Thyroid gland (tissue), 4 donors: ENCODE measurements at regions not wholly inside any gene's neighbourhood (a gene's known extent, or its start where the extent isn't known, plus 50 kb on each side); places are given as distances from the start of the nearest gene placed in this dataset.

ENCODE experiments used
- DNase-seq, 2 donors: peaks; one replicate each; pipeline ENCODE4 v3.0.0-alpha.2; 2019
- H3K27ac ChIP-seq, 3 donors: fragments of 200-600 bp; sonication (generic); 1 replicate in 2 of 3; 2 replicates in 1 of 3; pipeline ENCODE4 v1.5.1; 2016 to 2019; ENCODE audit warnings: mild to moderate bottlenecking in 1 of 3, moderate library complexity in 1 of 3
- H3K27me3 ChIP-seq: fragments of 200-600 bp; sonication (generic); one replicate; pipeline ENCODE4 v1.5.1; 2019
- H3K36me3 ChIP-seq, 2 donors: fragments of 200-600 bp; sonication (generic); one replicate each; pipeline ENCODE4 v1.5.1; 2016 to 2019
- H3K4me1 ChIP-seq, 2 donors: fragments of 200-600 bp; sonication (generic); one replicate each; pipeline ENCODE4 v1.5.1; 2017 to 2019
- H3K4me3 ChIP-seq, 3 donors: fragments of 200-600 bp; sonication (generic); replicated peaks in 1 of 3; 1 replicate in 2 of 3; 2 replicates in 1 of 3; pipeline ENCODE4 v1.5.1; 2016; ENCODE audit warnings: mild to moderate bottlenecking in 1 of 3
- H3K9me3 ChIP-seq: fragments of 200-600 bp; sonication (generic); one replicate; pipeline ENCODE4 v1.5.1; 2017
- POLR2A ChIP-seq, 2 donors: fragments of 450-650 bp; IDR thresholded peaks; one replicate each; pipeline ENCODE4 v1.6.1; 2017; ENCODE audit warnings: antibody characterized with exemption in 2 of 2, mild to moderate bottlenecking in 2 of 2, moderate library complexity in 1 of 2
- WGBS, 2 donors: methylation state at CpG; one replicate each; pipeline ENCODE4 v1.1.5; 2017; 5-methylcytosine and 5-hydroxymethylcytosine counted together
- intact Hi-C: fragments of 100-400 bp; cut with DNase I; formaldehyde crosslinking; loops from one replicate; pipeline ENCODE4 v1.15.1; 2023
- TF ChIP-seq, protein P1 (sequence below), 6 experiments: fragments of 200-600 bp in 3 of 6; fragments of 450-650 bp in 3 of 6; sonication (generic) in 3 of 6; IDR thresholded peaks; one replicate each; pipeline ENCODE4 v1.5.1; 2016 to 2019; ENCODE audit warnings: antibody characterized with exemption in 6 of 6, mild to moderate bottlenecking in 2 of 6, inconsistent platforms in 1 of 6, moderate library complexity in 1 of 6

DNA sequence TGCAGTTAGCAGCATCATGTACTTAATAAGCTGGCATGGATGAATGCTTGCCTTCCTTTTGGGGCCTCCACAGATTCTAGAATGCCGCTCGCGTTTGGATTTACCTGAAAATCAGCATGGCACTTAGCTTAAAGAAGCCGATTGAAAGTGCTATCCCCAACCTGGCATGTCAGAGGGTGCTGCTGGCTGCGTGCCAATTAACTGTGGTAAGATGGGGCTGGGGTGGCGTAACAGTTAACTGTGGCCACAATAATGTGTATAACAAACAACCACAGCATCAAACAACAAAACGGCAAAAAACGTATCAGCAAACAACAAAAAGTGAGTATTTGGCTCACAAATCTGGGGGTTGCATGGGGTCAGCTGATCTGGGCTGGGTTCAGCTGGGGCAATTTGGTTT lies 70.5 kb downstream of the CBLL2 start:
- H3K9me3 ChIP-seq: no peaks in the 10 kb centered on the region
- no peaks in the 10 kb centered on the region for H3K36me3 ChIP-seq
- no peaks in the 10 kb centered on the region for H3K4me1 ChIP-seq
- TF ChIP-seq, protein P1, sequence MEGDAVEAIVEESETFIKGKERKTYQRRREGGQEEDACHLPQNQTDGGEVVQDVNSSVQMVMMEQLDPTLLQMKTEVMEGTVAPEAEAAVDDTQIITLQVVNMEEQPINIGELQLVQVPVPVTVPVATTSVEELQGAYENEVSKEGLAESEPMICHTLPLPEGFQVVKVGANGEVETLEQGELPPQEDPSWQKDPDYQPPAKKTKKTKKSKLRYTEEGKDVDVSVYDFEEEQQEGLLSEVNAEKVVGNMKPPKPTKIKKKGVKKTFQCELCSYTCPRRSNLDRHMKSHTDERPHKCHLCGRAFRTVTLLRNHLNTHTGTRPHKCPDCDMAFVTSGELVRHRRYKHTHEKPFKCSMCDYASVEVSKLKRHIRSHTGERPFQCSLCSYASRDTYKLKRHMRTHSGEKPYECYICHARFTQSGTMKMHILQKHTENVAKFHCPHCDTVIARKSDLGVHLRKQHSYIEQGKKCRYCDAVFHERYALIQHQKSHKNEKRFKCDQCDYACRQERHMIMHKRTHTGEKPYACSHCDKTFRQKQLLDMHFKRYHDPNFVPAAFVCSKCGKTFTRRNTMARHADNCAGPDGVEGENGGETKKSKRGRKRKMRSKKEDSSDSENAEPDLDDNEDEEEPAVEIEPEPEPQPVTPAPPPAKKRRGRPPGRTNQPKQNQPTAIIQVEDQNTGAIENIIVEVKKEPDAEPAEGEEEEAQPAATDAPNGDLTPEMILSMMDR (IDR thresholded peaks at IDR 0.05): no peak
- H3K27ac ChIP-seq: no peak overlapping the region
- intact Hi-C loops: no loop called here
- no peak overlapping the region for H3K4me3 ChIP-seq
- DNase-seq: no peak
- H3K27me3 ChIP-seq: no peaks in the 10 kb centered on the region
- WGBS, 2 donors: 70 to 90% methylated on average over 8 of the region's 8 CpGs

DNA sequence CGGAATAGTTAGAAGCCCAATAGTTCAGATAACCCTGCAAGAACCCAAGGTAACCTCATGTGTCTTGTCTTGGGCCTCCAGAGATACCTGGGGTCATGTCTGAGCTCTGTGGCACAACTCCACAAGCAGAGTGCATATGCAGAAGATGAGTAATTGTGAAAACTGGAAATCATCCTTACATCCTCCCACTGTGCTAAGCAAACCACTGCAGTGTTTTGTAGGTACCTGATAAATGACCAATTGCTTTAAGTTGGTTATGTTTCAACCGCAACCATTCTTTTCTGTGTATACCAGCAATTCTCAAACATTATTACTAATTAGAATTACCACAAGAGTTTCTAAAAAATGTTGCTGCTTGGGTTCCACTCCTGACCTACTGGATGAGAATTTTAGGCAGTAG lies 73.2 kb downstream of the CBLL2 start:
- DNase-seq: no peak
- TF ChIP-seq, protein P1 (IDR thresholded peaks at IDR 0.05): no peak
- TF ChIP-seq POLR2A (IDR thresholded peaks at IDR 0.05): no peak
- Histone ChIP-seq H3K27me3 (no peaks in the 10 kb centered on the region), H3K36me3 (no peaks in the 10 kb centered on the region), H3K9me3 (no peaks in the 10 kb centered on the region), H3K4me1 (no peaks in the 10 kb centered on the region), H3K27ac (no peak overlapping the region), H3K4me3 (no peak overlapping the region)
- WGBS, 2 donors: 86 to 90% methylated on average over 2 of the region's 2 CpGs
- intact Hi-C loops: no loop called here

- WGBS, 2 donors: 73 to 94% methylated on average over 1 of the region's 1 CpG
- TF ChIP-seq, protein P1 (IDR thresholded peaks at IDR 0.05): no peak
- no peak for TF ChIP-seq POLR2A (IDR thresholded peaks at IDR 0.05)
- no peaks in the 10 kb centered on the region for H3K27me3 ChIP-seq
- DNase-seq: no peak
- no peak overlapping the region for H3K27ac ChIP-seq
- no peaks in the 10 kb centered on the region for H3K9me3 ChIP-seq
- H3K4me3 ChIP-seq: no peak overlapping the region
- no peaks in the 10 kb centered on the region for H3K36me3 ChIP-seq
- no peaks in the 10 kb centered on the region for H3K4me1 ChIP-seq
- intact Hi-C loops: no loop called here
These were observed 74.8 kb downstream of the CBLL2 start for GRCh38 chrX:22347491-22347890.

GRCh38 chrX:22349116-22349515 lies 76.4 kb downstream of the CBLL2 start:
- TF ChIP-seq POLR2A (IDR thresholded peaks at IDR 0.05): no peak
- TF ChIP-seq, protein P1 (IDR thresholded peaks at IDR 0.05): no peak
- Histone ChIP-seq H3K27me3 (no peaks in the 10 kb centered on the region), H3K4me3 (no peak overlapping the region), H3K36me3 (no peaks in the 10 kb centered on the region), H3K27ac (no peak overlapping the region), H3K4me1 (no peaks in the 10 kb centered on the region), H3K9me3 (no peaks in the 10 kb centered on the region)
- DNase-seq: no peak
- intact Hi-C loops: no loop called here
- WGBS, 2 donors: 56 to 68% methylated on average over 2 of the region's 2 CpGs

GRCh38 chrX:22351076-22351475 lies 78.4 kb downstream of the CBLL2 start:
- intact Hi-C loops: no loop called here
- H3K27ac ChIP-seq: no peak overlapping the region

More at GRCh38 chrX:22351076-22351475, 78.4 kb downstream of the CBLL2 start:
- H3K9me3 ChIP-seq: no peaks in the 10 kb centered on the region
- DNase-seq: no peak
- H3K36me3 ChIP-seq: no peaks in the 10 kb centered on the region
- 74 to 77% methylated on average over 3 of the region's 3 CpGs for WGBS, 2 donors
- H3K27me3 ChIP-seq: no peaks in the 10 kb centered on the region
- no peaks in the 10 kb centered on the region for H3K4me1 ChIP-seq
- TF ChIP-seq, protein P1 (IDR thresholded peaks at IDR 0.05): no peak
- TF ChIP-seq POLR2A (IDR thresholded peaks at IDR 0.05): no peak
- no peak overlapping the region for H3K4me3 ChIP-seq
